Lower lobe of right lung (tissue), 2 donors: ENCODE measurements at regions not wholly inside any gene's neighbourhood (a gene's known extent, or its start where the extent isn't known, plus 50 kb on each side); places are given as distances from the start of the nearest gene placed in this dataset.
"Not testable (repeated sequence)": the region's sequence is repeated elsewhere in the genome, so short reads cannot be mapped to it uniquely, and the experiment has no call there.

Experiments used
- ATAC-seq, 2 donors: fragments of 200-7000 bp; cut with Tn5 transposase; one replicate each; pipeline ENCODE4 v1.9.1; 2020 to 2022; ENCODE audit warnings: mild to moderate bottlenecking in 2 of 2, moderate library complexity in 2 of 2
- DNase-seq: peaks from one replicate; pipeline ENCODE4 v3.0.0-alpha.2; 2020
- H3K27ac ChIP-seq: fragments of 200-600 bp; one replicate; pipeline ENCODE4 v1.8.0; 2022
- H3K27me3 ChIP-seq: fragments of 200-600 bp; one replicate; pipeline ENCODE4 v1.8.0; 2022; ENCODE audit warnings: low read depth
- H3K36me3 ChIP-seq: fragments of 200-600 bp; one replicate; pipeline ENCODE4 v1.8.0; 2022; ENCODE audit warnings: mild to moderate bottlenecking
- H3K4me1 ChIP-seq: fragments of 200-600 bp; one replicate; pipeline ENCODE4 v1.8.0; 2022
- H3K4me3 ChIP-seq: fragments of 200-600 bp; one replicate; pipeline ENCODE4 v1.8.0; 2022; ENCODE audit warnings: mild to moderate bottlenecking
- H3K9me3 ChIP-seq: fragments of 200-600 bp; one replicate; pipeline ENCODE4 v1.8.0; 2022
- CTCF ChIP-seq: fragments of 200-600 bp; IDR thresholded peaks from one replicate; pipeline ENCODE4 v1.8.0; 2022; ENCODE audit warnings: antibody characterized with exemption, mild to moderate bottlenecking
- intact Hi-C: fragments of 100-400 bp; cut with DNase I; formaldehyde crosslinking; loops from one replicate; pipeline ENCODE4 v1.11.0; 2022
- donor health status: DM: no; HTN: yes; CAD: no; lungs with severe emphysema.

DNA sequence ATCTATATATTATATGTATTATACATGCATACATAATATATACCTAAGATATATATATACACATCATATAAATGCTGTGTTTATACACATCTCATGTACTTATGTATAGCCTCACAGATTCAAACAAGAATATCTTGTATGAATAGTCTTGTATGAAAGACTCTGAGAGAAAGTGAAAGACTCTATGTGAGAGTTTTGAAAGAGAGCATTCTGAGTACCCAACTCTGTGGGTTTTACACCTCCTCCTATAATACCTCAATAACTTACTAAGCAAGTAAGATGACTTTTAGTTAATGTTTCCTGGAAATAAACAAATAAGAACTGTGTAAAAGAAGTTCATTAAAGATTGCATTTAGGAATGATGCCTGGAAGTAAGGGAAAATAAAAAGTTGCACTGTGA, 108.1 kb upstream of the GMNC start:
- Histone ChIP-seq H3K9me3 (no peaks in the 10 kb centered on the region), H3K27ac (no peak overlapping the region), H3K4me3 (no peak overlapping the region), H3K27me3 (no peaks in the 10 kb centered on the region), H3K4me1 (no peaks in the 10 kb centered on the region), H3K36me3 (no peaks in the 10 kb centered on the region)
- ATAC-seq (no peak), DNase-seq (no peak)
- intact Hi-C loops, result no loop called here
- TF ChIP-seq CTCF, result no peak

DNA sequence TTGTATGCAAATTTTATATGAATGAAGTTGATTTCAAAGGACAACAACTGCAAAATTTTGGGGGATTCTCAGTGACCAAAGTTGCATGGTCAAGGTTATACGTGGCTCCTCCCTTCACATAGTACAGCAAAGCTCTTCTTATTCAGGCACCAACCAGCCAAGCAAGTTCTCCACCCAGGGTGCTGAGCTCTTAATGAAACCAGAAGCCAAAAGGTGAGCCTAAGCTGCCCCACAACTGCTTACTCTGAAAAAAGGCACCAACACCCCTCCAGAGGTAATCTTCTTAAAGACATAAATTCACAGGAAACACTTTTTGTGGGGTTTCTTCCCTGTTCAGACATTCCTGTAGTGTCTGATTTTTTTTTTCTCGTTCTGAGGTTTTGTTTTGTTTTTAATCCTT, 106.1 kb upstream of the GMNC start:
- no peaks in the 10 kb centered on the region for H3K27me3 ChIP-seq
- no peak for DNase-seq
- TF ChIP-seq CTCF, result no peak
- intact Hi-C loops, result no loop called here
- no peak for ATAC-seq
- no peaks in the 10 kb centered on the region for H3K9me3 ChIP-seq
- H3K27ac ChIP-seq, result no peak overlapping the region
- H3K4me1 ChIP-seq, result no peaks in the 10 kb centered on the region
- no peak overlapping the region for H3K4me3 ChIP-seq
- H3K36me3 ChIP-seq, result no peaks in the 10 kb centered on the region

- H3K36me3 ChIP-seq, H3K27me3 ChIP-seq, intact Hi-C loops, DNase-seq, H3K4me1 ChIP-seq, H3K9me3 ChIP-seq, ATAC-seq, H3K27ac ChIP-seq: not testable (repeated sequence)
- peak overlapping the region; percentile 3 for H3K4me3 ChIP-seq
Measured at GRCh38 chr3:190964931-190965330, 102.4 kb upstream of the GMNC start.

DNA sequence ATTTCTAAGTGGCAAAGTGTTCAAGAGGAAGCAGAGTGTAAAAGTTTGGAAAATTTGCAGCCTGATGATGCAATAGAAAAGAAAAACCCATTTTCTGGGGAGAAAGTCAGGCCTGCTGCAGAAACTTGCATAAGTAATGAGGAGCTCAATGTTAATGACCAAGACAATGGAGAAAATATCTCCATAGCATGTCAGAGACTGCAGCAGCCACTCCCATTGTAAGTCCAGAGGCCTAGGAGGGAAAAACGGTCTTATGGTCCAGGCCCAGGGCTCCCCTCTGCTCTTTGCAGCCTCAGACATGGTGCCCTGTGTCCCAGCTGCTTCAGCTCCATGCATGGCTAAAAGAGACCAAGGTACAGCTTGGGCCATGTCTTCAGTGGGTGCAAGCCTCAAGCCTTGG, 96.6 kb upstream of the GMNC start:
- no peaks in the 10 kb centered on the region for H3K36me3 ChIP-seq
- no peaks in the 10 kb centered on the region for H3K4me1 ChIP-seq
- TF ChIP-seq CTCF, result no peak
- no peaks in the 10 kb centered on the region for H3K27me3 ChIP-seq
- no peaks in the 10 kb centered on the region for H3K9me3 ChIP-seq
- DNase-seq (no peak), ATAC-seq (no peak)
- H3K27ac ChIP-seq, result no peak overlapping the region
- intact Hi-C loops, result no loop called here
- no peak overlapping the region for H3K4me3 ChIP-seq

DNA sequence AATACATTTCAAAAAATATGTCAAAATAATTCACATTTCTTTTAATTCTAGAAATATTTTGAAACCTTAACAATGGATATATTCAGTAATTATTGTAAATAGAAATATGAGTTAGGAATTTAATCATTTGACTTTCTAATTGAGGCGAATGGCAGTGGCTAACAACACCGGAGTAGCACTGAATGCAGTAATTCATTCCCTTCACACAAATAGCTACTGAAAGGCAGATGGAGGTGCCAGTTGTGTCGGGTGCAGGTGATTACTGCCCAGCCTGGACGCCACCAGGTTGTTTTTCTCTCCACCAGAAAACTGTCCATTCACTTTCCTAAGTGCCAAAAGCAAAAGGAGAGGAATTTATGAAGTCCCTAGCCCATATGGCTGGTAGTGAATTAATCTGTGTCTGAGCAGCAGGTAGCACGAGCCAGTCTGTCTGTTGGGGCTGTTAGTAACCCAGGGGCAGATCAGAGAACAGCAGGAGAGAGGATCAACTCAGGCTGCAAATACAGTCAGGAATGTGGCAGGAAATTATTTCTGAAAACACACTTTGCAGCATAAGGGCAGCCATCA, 79.3 kb upstream of the GMNC start:
- H3K9me3 ChIP-seq, result no peaks in the 10 kb centered on the region
- no peaks in the 10 kb centered on the region for H3K36me3 ChIP-seq
- TF ChIP-seq CTCF, result no peak
- DNase-seq (no peak), ATAC-seq (no peak)
- H3K4me1 ChIP-seq, result no peaks in the 10 kb centered on the region
- H3K27me3 ChIP-seq, result no peaks in the 10 kb centered on the region
- H3K27ac ChIP-seq, result no peak overlapping the region
- intact Hi-C loops, result no loop called here
- no peak overlapping the region for H3K4me3 ChIP-seq

- ATAC-seq, H3K27me3 ChIP-seq, DNase-seq, H3K4me3 ChIP-seq, H3K9me3 ChIP-seq, H3K27ac ChIP-seq, intact Hi-C loops, H3K4me1 ChIP-seq, H3K36me3 ChIP-seq: not testable (repeated sequence)
Measured at GRCh38 chr3:190934616-190935015, 72.1 kb upstream of the GMNC start.

GRCh38 chr3:190926619-190927018, 64.1 kb upstream of the GMNC start:
- Histone ChIP-seq H3K36me3 (no peaks in the 10 kb centered on the region), H3K4me1 (no peaks in the 10 kb centered on the region), H3K27ac (no peak overlapping the region), H3K9me3 (no peaks in the 10 kb centered on the region), H3K27me3 (no peaks in the 10 kb centered on the region), H3K4me3 (no peak overlapping the region)
- DNase-seq (no peak), ATAC-seq (no peak)
- intact Hi-C loops, result no loop called here
- TF ChIP-seq CTCF, result no peak
